HepG2 (cell line): ENCODE measurements at regions not wholly inside any gene's neighbourhood (a gene's known extent, or its start where the extent isn't known, plus 50 kb on each side); places are given as distances from the start of the nearest gene placed in this dataset.

Experiments
- ATAC-seq: fragments of 200-7000 bp; cut with Tn5 transposase; 3 replicates; pipeline ENCODE4 v1.9.1; 2020; ENCODE audit warnings: mild to moderate bottlenecking, moderate library complexity
- BruUV-seq: library from RNA; stranded (reverse); fragments of 400-500 nt; replicated peaks from 2 replicates; lab custom pipeline; 2021; lab: Mats Ljungman, UMichigan
- CTCF ChIA-PET: fragments of 300-600 bp; formaldehyde crosslinking; extraction: SDS; loops from one replicate; lab custom pipeline; 2021; ENCODE audit warnings: low total read pairs, inconsistent platforms, low intra/inter-chr PET ratio; lab: Yijun Ruan, JAX
- POLR2A ChIA-PET: fragments of 350-600 bp; sonication (Branson Sonifier 250); formaldehyde crosslinking; loops from one replicate; lab custom pipeline; 2020; ENCODE audit warnings: antibody characterized with exemption, inconsistent platforms; lab: Yijun Ruan, JAX
- DNase-seq: peaks from one replicate; pipeline ENCODE4 v3.0.0-alpha.2; 2015; ENCODE audit warnings: low spot score
- FAIRE-seq: peaks from 3 replicates; lab custom pipeline; 2011; peaks lifted over from hg19 to GRCh38; lab: Jason Lieb, UNC
- H2AFZ ChIP-seq: one replicate; pipeline ENCODE4 v1.6.1; 2011; ENCODE audit warnings: low read length, inconsistent platforms
- H3K27ac ChIP-seq: fragments of 300-600 bp; 3 replicates; pipeline ENCODE4 v1.8.0; 2011; ENCODE audit warnings: mixed run types, mild to moderate bottlenecking, mixed read lengths, low read length, inconsistent platforms; ENCODE audit not compliant: insufficient read depth; ENCODE audit errors: extremely low read length
- H3K27me3 ChIP-seq, 2 experiments: fragments of 200-600 bp in 1 of 2; 2 replicates in 1 of 2; 3 replicates in 1 of 2; pipeline versions ENCODE4 v1.6.0 to v1.8.0; 2011; ENCODE audit warnings: low read length in 2 of 2, mild to moderate bottlenecking in 2 of 2, moderate library complexity in 2 of 2, inconsistent platforms in 1 of 2; ENCODE audit not compliant: insufficient read depth in 2 of 2, control insufficient read depth in 1 of 2
- H3K36me3 ChIP-seq, 2 experiments: fragments of 200-600 bp in 1 of 2; replicated peaks in 1 of 2; 2 replicates in 1 of 2; 3 replicates in 1 of 2; pipeline versions ENCODE4 v1.5.1 to v1.8.0; 2011; ENCODE audit warnings: low read length in 2 of 2, inconsistent platforms in 1 of 2; ENCODE audit not compliant: insufficient read depth in 2 of 2, control insufficient read depth in 1 of 2
- H3K4me1 ChIP-seq: 2 replicates; pipeline ENCODE4 v1.5.1; 2012; ENCODE audit warnings: low read length, inconsistent platforms; ENCODE audit not compliant: insufficient read depth
- H3K4me2 ChIP-seq: 2 replicates; pipeline ENCODE4 v1.6.0; 2011; ENCODE audit warnings: low read depth, low read length, inconsistent platforms
- H3K4me3 ChIP-seq, 3 experiments: fragments of 200-600 bp in 1 of 3; sonication (generic), shearing (Covaris generic) in 1 of 3; replicated peaks in 1 of 3; 2 replicates each; pipeline ENCODE4 v1.5.1; 2011 to 2016; ENCODE audit warnings: low read length in 3 of 3, inconsistent platforms in 2 of 3, low read depth in 2 of 3, mild to moderate bottlenecking in 2 of 3, control low read depth in 1 of 3, mixed read lengths in 1 of 3; ENCODE audit not compliant: insufficient read depth in 1 of 3
- H3K79me2 ChIP-seq: one replicate; pipeline ENCODE4 v1.6.1; 2011; ENCODE audit warnings: low read length, inconsistent platforms; ENCODE audit not compliant: insufficient read depth
- H3K9ac ChIP-seq: 2 replicates; pipeline ENCODE4 v1.6.0; 2011; ENCODE audit warnings: mild to moderate bottlenecking, low read depth, low read length, inconsistent platforms; ENCODE audit not compliant: insufficient read depth
- H3K9me3 ChIP-seq: 2 replicates; pipeline ENCODE4 v1.5.1; 2012; ENCODE audit warnings: mild to moderate bottlenecking, low read length
- H4K20me1 ChIP-seq: 2 replicates; pipeline ENCODE4 v1.6.0; 2011; ENCODE audit warnings: inconsistent platforms, mild to moderate bottlenecking, low read length, moderate library complexity; ENCODE audit not compliant: insufficient read depth
- ARNTL ChIP-seq: sonication (generic); formaldehyde crosslinking; IDR thresholded peaks from 2 replicates; pipeline ENCODE4 v1.4.0; 2020; ENCODE audit warnings: mild to moderate bottlenecking, missing genetic modification reagents
- CBX1 ChIP-seq: IDR thresholded peaks from one replicate; pipeline ENCODE4 v1.6.1; 2016; ENCODE audit warnings: antibody characterized with exemption, low read depth
- E2F1 ChIP-seq: sonication (generic); formaldehyde crosslinking; IDR thresholded peaks from 2 replicates; pipeline ENCODE4 v1.5.0; 2020; ENCODE audit warnings: missing genetic modification reagents
- ETV6 ChIP-seq: sonication (generic); formaldehyde crosslinking; conservative IDR thresholded peaks from 2 replicates; pipeline ENCODE4 v1.4.0; 2020; ENCODE audit warnings: missing genetic modification reagents
- GFI1 ChIP-seq: sonication (generic); formaldehyde crosslinking; IDR thresholded peaks from 2 replicates; pipeline ENCODE4 v1.5.0; 2020; ENCODE audit warnings: missing genetic modification reagents, mild to moderate bottlenecking, borderline replicate concordance
- KDM4B ChIP-seq: sonication (generic); formaldehyde crosslinking; IDR thresholded peaks from 2 replicates; pipeline ENCODE4 v1.4.0; 2020; ENCODE audit warnings: missing genetic modification reagents
- NR2F1 ChIP-seq, 2 experiments: fragments of 450-650 bp in 1 of 2; formaldehyde crosslinking in 1 of 2; IDR thresholded peaks; 2 replicates each; pipeline versions ENCODE4 v1.5.0 to v1.6.1; 2016 to 2020; ENCODE audit warnings: mild to moderate bottlenecking in 1 of 2, missing compliant biosample characterization in 1 of 2, missing genetic modification reagents in 1 of 2, moderate library complexity in 1 of 2
- TAF15 ChIP-seq: fragments of 200-400 bp; formaldehyde crosslinking; IDR thresholded peaks from one replicate; pipeline ENCODE4 v1.6.1; 2018; ENCODE audit warnings: mild to moderate bottlenecking, low read depth, low read length; ENCODE audit not compliant: poor library complexity, severe bottlenecking
- TERF1 ChIP-seq: sonication (generic); formaldehyde crosslinking; IDR thresholded peaks from 2 replicates; pipeline ENCODE4 v1.8.0; 2022; ENCODE audit warnings: mild to moderate bottlenecking, missing genetic modification reagents, moderate library complexity
- TIGD3 ChIP-seq: sonication (generic); formaldehyde crosslinking; IDR thresholded peaks from 2 replicates; pipeline ENCODE4 v1.5.1; 2020; ENCODE audit warnings: mild to moderate bottlenecking, missing genetic modification reagents, borderline replicate concordance
- ZBTB14 ChIP-seq: sonication (generic); formaldehyde crosslinking; IDR thresholded peaks from 2 replicates; pipeline ENCODE4 v1.4.0; 2020; ENCODE audit warnings: missing genetic modification reagents
- ZHX1 ChIP-seq: sonication (generic); formaldehyde crosslinking; IDR thresholded peaks from 2 replicates; pipeline ENCODE4 v1.8.1; 2022; ENCODE audit warnings: low read depth, mild to moderate bottlenecking, missing genetic modification reagents
- ZNF275 ChIP-seq: sonication (generic); formaldehyde crosslinking; IDR thresholded peaks from 2 replicates; pipeline ENCODE4 v1.8.0; 2022; ENCODE audit warnings: missing genetic modification reagents, mild to moderate bottlenecking, inconsistent platforms, borderline replicate concordance
- ZNF329 ChIP-seq: sonication (generic); formaldehyde crosslinking; IDR thresholded peaks from 2 replicates; pipeline ENCODE4 v1.9.0; 2021; ENCODE audit warnings: low read depth, mild to moderate bottlenecking, missing genetic modification reagents
- ZNF337 ChIP-seq: sonication (generic); formaldehyde crosslinking; IDR thresholded peaks from 2 replicates; pipeline ENCODE4 v1.5.1; 2020; ENCODE audit warnings: missing genetic modification reagents, low read depth, mild to moderate bottlenecking, borderline replicate concordance
- ZSCAN20 ChIP-seq: sonication (generic); formaldehyde crosslinking; IDR thresholded peaks from 2 replicates; pipeline ENCODE4 v1.4.0; 2020; ENCODE audit warnings: missing genetic modification reagents, mild to moderate bottlenecking, borderline replicate concordance
- WGBS: methylation state at CpG from one replicate; pipeline ENCODE4 v1.1.6; 2017; ENCODE audit warnings: low lambda C conversion rate; 5-methylcytosine and 5-hydroxymethylcytosine counted together
- in situ Hi-C: cut with HindIII; loops from 2 replicates; pipeline ENCODE4 v1.10.0; 2017; ENCODE audit warnings: low pct_unique_long_range_greater_than_20kb; ENCODE audit not compliant: extremely low pct_ligation_motif_present
- intact Hi-C: fragments of 100-400 bp; cut with micrococcal nuclease; formaldehyde crosslinking; loops from one replicate; pipeline ENCODE4 v1.10.0; 2022; ENCODE audit not compliant: unreplicated experiment

- H2AFZ ChIP-seq = no peak overlapping the region
- WGBS = under 1% methylated on average over 3 of the region's 3 CpGs
- H3K27me3 ChIP-seq = no peaks in the 10 kb centered on the region
- DNase-seq (no peak), ATAC-seq (no peak), FAIRE-seq (no peak)
- H3K4me2 ChIP-seq = no peak overlapping the region
- CTCF ChIA-PET = no interaction called here
- intact Hi-C loops = no loop called here
- H3K79me2 ChIP-seq = no peaks in the 10 kb centered on the region
- POLR2A ChIA-PET = no interaction called here
- TF ChIP-seq ZNF329 (no peak), TAF15 (no peak), NR2F1 (CRISPR knock-in tag; IDR thresholded peaks at IDR 0.05) (no peak), TIGD3 (no peak), E2F1 (no peak), KDM4B (no peak), ZNF275 (CRISPR knock-in tag) (no peak), ARNTL (no peak), CBX1 (no peak), ZSCAN20 (no peak), ZHX1 (no peak), ETV6 (CRISPR knock-in tag) (no peak), GFI1 (CRISPR knock-in tag) (no peak), ZBTB14 (CRISPR knock-in tag) (no peak), TERF1 (CRISPR knock-in tag) (no peak), ZNF337 (CRISPR knock-in tag) (no peak)
- no peaks in the 10 kb centered on the region for H4K20me1 ChIP-seq
- BruUV-seq = no TSS peak
- in situ Hi-C loops = no loop called here
- no peak overlapping the region for H3K4me3 ChIP-seq
- peaks cover 52% of the 10 kb centered on the region for H3K9me3 ChIP-seq
- no peaks in the 10 kb centered on the region for H3K4me1 ChIP-seq
- no peak overlapping the region for H3K9ac ChIP-seq
- H3K27ac ChIP-seq = no peak overlapping the region
- H3K36me3 ChIP-seq = no peaks in the 10 kb centered on the region
Observed at GRCh38 chr20:60662307-60662706, 589.8 kb upstream of the CDH4 start.
